ENCODE measurements at regions not wholly inside any gene's neighbourhood (a gene's known extent, or its start where the extent isn't known, plus 50 kb on each side); places are given as distances from the start of the nearest gene placed in this dataset.

- Histone ChIP-seq H3K9ac (ENCODE audit: low read depth in 1 of 2, low read length in 2 of 2) (no peak overlapping the region), H3K27me3 (ENCODE audit: control insufficient read depth in 2 of 2, insufficient read depth in 2 of 2, low read length in 2 of 2) (peaks cover 0 to 5% of the 10 kb centered on the region in 2 donors), H3K4me1 (ENCODE audit: control insufficient read depth in 2 of 2, insufficient read depth in 2 of 2, low read length in 2 of 2) (no peaks in the 10 kb centered on the region), H3K27ac (ENCODE audit: low read depth in 2 of 2, low read length in 2 of 2) (no peak overlapping the region), H3K9me3 (ENCODE audit: control insufficient read depth in 2 of 2, low read length in 2 of 2) (no peaks in the 10 kb centered on the region), H3K4me3 (ENCODE audit: low read length in 2 of 2) (no peak overlapping the region), H3K36me3 (ENCODE audit: control insufficient read depth in 2 of 2, insufficient read depth in 2 of 2, low read length in 2 of 2) (no peaks in the 10 kb centered on the region)
Observed at GRCh38 chr3:87798567-87798947, 260.2 kb downstream of the CGGBP1 start.

GRCh38 chr3:87797872-87798566 is 260.8 kb downstream of the CGGBP1 start:
- Histone ChIP-seq H3K4me3 (ENCODE audit: low read length in 2 of 2) (no peak overlapping the region), H3K9me3 (ENCODE audit: control insufficient read depth in 2 of 2, low read length in 2 of 2) (no peaks in the 10 kb centered on the region), H3K9ac (ENCODE audit: low read depth in 1 of 2, low read length in 2 of 2) (no peak overlapping the region), H3K27ac (ENCODE audit: low read depth in 2 of 2, low read length in 2 of 2) (no peak overlapping the region), H3K4me1 (ENCODE audit: control insufficient read depth in 2 of 2, insufficient read depth in 2 of 2, low read length in 2 of 2) (peaks cover 0 to under 1% of the 10 kb centered on the region in 2 donors), H3K27me3 (ENCODE audit: control insufficient read depth in 2 of 2, insufficient read depth in 2 of 2, low read length in 2 of 2) (peaks cover 3 to 10% of the 10 kb centered on the region in 2 donors), H3K36me3 (ENCODE audit: control insufficient read depth in 2 of 2, insufficient read depth in 2 of 2, low read length in 2 of 2) (no peaks in the 10 kb centered on the region)

- no peaks in the 10 kb centered on the region for H3K9me3 ChIP-seq (ENCODE audit: control insufficient read depth in 2 of 2, low read length in 2 of 2)
- peaks cover 10 to 22% of the 10 kb centered on the region in 2 donors for H3K27me3 ChIP-seq (ENCODE audit: control insufficient read depth in 2 of 2, insufficient read depth in 2 of 2, low read length in 2 of 2)
- H3K4me1 ChIP-seq (ENCODE audit: control insufficient read depth in 2 of 2, insufficient read depth in 2 of 2, low read length in 2 of 2) = peaks cover 0 to 4% of the 10 kb centered on the region in 2 donors
- no peaks in the 10 kb centered on the region for H3K36me3 ChIP-seq (ENCODE audit: control insufficient read depth in 2 of 2, insufficient read depth in 2 of 2, low read length in 2 of 2)
- H3K27ac ChIP-seq (ENCODE audit: low read depth in 2 of 2, low read length in 2 of 2) = no peak overlapping the region
- H3K4me3 ChIP-seq (ENCODE audit: low read length in 2 of 2) = no peak overlapping the region
- H3K9ac ChIP-seq (ENCODE audit: low read depth in 1 of 2, low read length in 2 of 2) = no peak overlapping the region
Observed at GRCh38 chr3:87796843-87797185, 262.0 kb downstream of the CGGBP1 start.

GRCh38 chr3:87796137-87796842 is 262.5 kb downstream of the CGGBP1 start:
- no peaks in the 10 kb centered on the region for H3K36me3 ChIP-seq (ENCODE audit: control insufficient read depth in 2 of 2, insufficient read depth in 2 of 2, low read length in 2 of 2)
- H3K9ac ChIP-seq (ENCODE audit: low read depth in 1 of 2, low read length in 2 of 2) = no peak overlapping the region
- no peak overlapping the region for H3K4me3 ChIP-seq (ENCODE audit: low read length in 2 of 2)
- no peak overlapping the region for H3K27ac ChIP-seq (ENCODE audit: low read depth in 2 of 2, low read length in 2 of 2)
- peaks cover 0 to 4% of the 10 kb centered on the region in 2 donors for H3K4me1 ChIP-seq (ENCODE audit: control insufficient read depth in 2 of 2, insufficient read depth in 2 of 2, low read length in 2 of 2)
- peaks cover 14 to 22% of the 10 kb centered on the region in 2 donors for H3K27me3 ChIP-seq (ENCODE audit: control insufficient read depth in 2 of 2, insufficient read depth in 2 of 2, low read length in 2 of 2)
- H3K9me3 ChIP-seq (ENCODE audit: control insufficient read depth in 2 of 2, low read length in 2 of 2) = no peaks in the 10 kb centered on the region

- Histone ChIP-seq H3K4me3 (ENCODE audit: low read length in 2 of 2) (no peak overlapping the region), H3K27ac (ENCODE audit: low read depth in 2 of 2, low read length in 2 of 2) (no peak overlapping the region)
Observed at GRCh38 chr3:87795701-87796100, 263.1 kb downstream of the CGGBP1 start.

GRCh38 chr3:87793337-87793877 is 265.4 kb downstream of the CGGBP1 start:
- Histone ChIP-seq H3K9me3 (ENCODE audit: control insufficient read depth in 2 of 2, low read length in 2 of 2) (no peaks in the 10 kb centered on the region), H3K27ac (ENCODE audit: low read depth in 2 of 2, low read length in 2 of 2) (no peak overlapping the region), H3K36me3 (ENCODE audit: control insufficient read depth in 2 of 2, insufficient read depth in 2 of 2, low read length in 2 of 2) (no peaks in the 10 kb centered on the region), H3K4me1 (ENCODE audit: control insufficient read depth in 2 of 2, insufficient read depth in 2 of 2, low read length in 2 of 2) (peaks cover 0 to 4% of the 10 kb centered on the region in 2 donors), H3K4me3 (ENCODE audit: low read length in 2 of 2) (no peak overlapping the region), H3K9ac (ENCODE audit: low read depth in 1 of 2, low read length in 2 of 2) (no peak overlapping the region), H3K27me3 (ENCODE audit: control insufficient read depth in 2 of 2, insufficient read depth in 2 of 2, low read length in 2 of 2) (peaks cover 16 to 22% of the 10 kb centered on the region in 2 donors)

More at GRCh38 chr3:87795701-87796100, 263.1 kb downstream of the CGGBP1 start:
- no peak overlapping the region for H3K9ac ChIP-seq (ENCODE audit: low read depth in 1 of 2, low read length in 2 of 2)
- H3K36me3 ChIP-seq (ENCODE audit: control insufficient read depth in 2 of 2, insufficient read depth in 2 of 2, low read length in 2 of 2) = no peaks in the 10 kb centered on the region
- H3K27me3 ChIP-seq (ENCODE audit: control insufficient read depth in 2 of 2, insufficient read depth in 2 of 2, low read length in 2 of 2) = peaks cover 16 to 22% of the 10 kb centered on the region in 2 donors
- H3K9me3 ChIP-seq (ENCODE audit: control insufficient read depth in 2 of 2, low read length in 2 of 2) = no peaks in the 10 kb centered on the region
- peaks cover 0 to 4% of the 10 kb centered on the region in 2 donors for H3K4me1 ChIP-seq (ENCODE audit: control insufficient read depth in 2 of 2, insufficient read depth in 2 of 2, low read length in 2 of 2)

- H3K9ac ChIP-seq (ENCODE audit: low read depth in 1 of 2, low read length in 2 of 2) = no peak within 1 kb of the TSS
- H3K9me3 ChIP-seq (ENCODE audit: control insufficient read depth in 2 of 2, low read length in 2 of 2) = no peaks in the 10 kb centered on the region
- H3K4me3 ChIP-seq (ENCODE audit: low read length in 2 of 2) = peak within 1 kb of the TSS in 1 of 2 donors; percentile 57
- no peak within 1 kb of the TSS for H3K27ac ChIP-seq (ENCODE audit: low read depth in 2 of 2, low read length in 2 of 2)
- H3K27me3 ChIP-seq (ENCODE audit: control insufficient read depth in 2 of 2, insufficient read depth in 2 of 2, low read length in 2 of 2) = peaks cover 16 to 22% of the 10 kb centered on the region in 2 donors
- peaks cover 0 to 4% of the 10 kb centered on the region in 2 donors for H3K4me1 ChIP-seq (ENCODE audit: control insufficient read depth in 2 of 2, insufficient read depth in 2 of 2, low read length in 2 of 2)
- H3K36me3 ChIP-seq (ENCODE audit: control insufficient read depth in 2 of 2, insufficient read depth in 2 of 2, low read length in 2 of 2) = no peaks in the 10 kb centered on the region
Observed at GRCh38 chr3:87792534-87793336, 266.1 kb downstream of the CGGBP1 start, which contains the start of gene HTR1F. HTR1F (plus strand) TSS chr3:87792706.

GRCh38 chr3:87792198-87792533 is 266.6 kb downstream of the CGGBP1 start:
- Histone ChIP-seq H3K4me1 (ENCODE audit: control insufficient read depth in 2 of 2, insufficient read depth in 2 of 2, low read length in 2 of 2) (peaks cover 0 to 4% of the 10 kb centered on the region in 2 donors), H3K36me3 (ENCODE audit: control insufficient read depth in 2 of 2, insufficient read depth in 2 of 2, low read length in 2 of 2) (no peaks in the 10 kb centered on the region), H3K9me3 (ENCODE audit: control insufficient read depth in 2 of 2, low read length in 2 of 2) (no peaks in the 10 kb centered on the region), H3K4me3 (ENCODE audit: low read length in 2 of 2) (peak overlapping the region in 1 of 2 donors; percentile 57), H3K27me3 (ENCODE audit: control insufficient read depth in 2 of 2, insufficient read depth in 2 of 2, low read length in 2 of 2) (peaks cover 16 to 22% of the 10 kb centered on the region in 2 donors), H3K27ac (ENCODE audit: low read depth in 2 of 2, low read length in 2 of 2) (no peak overlapping the region), H3K9ac (ENCODE audit: low read depth in 1 of 2, low read length in 2 of 2) (no peak overlapping the region)

GRCh38 chr3:87791248-87792027 is 267.4 kb downstream of the CGGBP1 start:
- H3K27me3 ChIP-seq (ENCODE audit: control insufficient read depth in 2 of 2, insufficient read depth in 2 of 2, low read length in 2 of 2) = peaks cover 16 to 22% of the 10 kb centered on the region in 2 donors
- no peak overlapping the region for H3K9ac ChIP-seq (ENCODE audit: low read depth in 1 of 2, low read length in 2 of 2)
- H3K9me3 ChIP-seq (ENCODE audit: control insufficient read depth in 2 of 2, low read length in 2 of 2) = no peaks in the 10 kb centered on the region
- no peak overlapping the region for H3K4me3 ChIP-seq (ENCODE audit: low read length in 2 of 2)
- no peaks in the 10 kb centered on the region for H3K36me3 ChIP-seq (ENCODE audit: control insufficient read depth in 2 of 2, insufficient read depth in 2 of 2, low read length in 2 of 2)
- no peak overlapping the region for H3K27ac ChIP-seq (ENCODE audit: low read depth in 2 of 2, low read length in 2 of 2)
- peaks cover 0 to 4% of the 10 kb centered on the region in 2 donors for H3K4me1 ChIP-seq (ENCODE audit: control insufficient read depth in 2 of 2, insufficient read depth in 2 of 2, low read length in 2 of 2)
